ENCODE measurements at regions not wholly inside any gene's neighbourhood (a gene's known extent, or its start where the extent isn't known, plus 50 kb on each side); places are given as distances from the start of the nearest gene placed in this dataset.

DNA sequence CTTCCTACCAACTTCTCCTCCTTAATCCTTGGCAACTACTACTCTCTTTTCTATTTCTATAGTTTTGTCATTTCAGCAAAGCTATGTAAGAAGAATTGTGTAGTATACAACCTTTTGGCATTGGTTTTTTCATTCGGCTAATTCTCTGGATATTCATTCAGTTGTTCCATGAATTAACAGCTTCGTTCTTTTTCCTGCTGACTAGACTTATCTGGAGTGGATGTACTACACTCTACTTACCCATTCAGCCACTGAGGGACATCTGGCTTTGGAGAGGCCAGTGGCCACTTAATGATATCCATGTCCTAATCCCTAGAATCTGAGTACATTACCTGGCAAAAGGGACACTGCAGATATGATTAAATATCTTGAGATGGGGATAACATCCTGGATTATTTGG, 623.9 kb downstream of the DOK5 start:
- no peak overlapping the region for H3K4me3 ChIP-seq
- no peak for ATAC-seq
- TF ChIP-seq, protein P1, sequence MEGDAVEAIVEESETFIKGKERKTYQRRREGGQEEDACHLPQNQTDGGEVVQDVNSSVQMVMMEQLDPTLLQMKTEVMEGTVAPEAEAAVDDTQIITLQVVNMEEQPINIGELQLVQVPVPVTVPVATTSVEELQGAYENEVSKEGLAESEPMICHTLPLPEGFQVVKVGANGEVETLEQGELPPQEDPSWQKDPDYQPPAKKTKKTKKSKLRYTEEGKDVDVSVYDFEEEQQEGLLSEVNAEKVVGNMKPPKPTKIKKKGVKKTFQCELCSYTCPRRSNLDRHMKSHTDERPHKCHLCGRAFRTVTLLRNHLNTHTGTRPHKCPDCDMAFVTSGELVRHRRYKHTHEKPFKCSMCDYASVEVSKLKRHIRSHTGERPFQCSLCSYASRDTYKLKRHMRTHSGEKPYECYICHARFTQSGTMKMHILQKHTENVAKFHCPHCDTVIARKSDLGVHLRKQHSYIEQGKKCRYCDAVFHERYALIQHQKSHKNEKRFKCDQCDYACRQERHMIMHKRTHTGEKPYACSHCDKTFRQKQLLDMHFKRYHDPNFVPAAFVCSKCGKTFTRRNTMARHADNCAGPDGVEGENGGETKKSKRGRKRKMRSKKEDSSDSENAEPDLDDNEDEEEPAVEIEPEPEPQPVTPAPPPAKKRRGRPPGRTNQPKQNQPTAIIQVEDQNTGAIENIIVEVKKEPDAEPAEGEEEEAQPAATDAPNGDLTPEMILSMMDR (IDR thresholded peaks at IDR 0.05): no peak

DNA sequence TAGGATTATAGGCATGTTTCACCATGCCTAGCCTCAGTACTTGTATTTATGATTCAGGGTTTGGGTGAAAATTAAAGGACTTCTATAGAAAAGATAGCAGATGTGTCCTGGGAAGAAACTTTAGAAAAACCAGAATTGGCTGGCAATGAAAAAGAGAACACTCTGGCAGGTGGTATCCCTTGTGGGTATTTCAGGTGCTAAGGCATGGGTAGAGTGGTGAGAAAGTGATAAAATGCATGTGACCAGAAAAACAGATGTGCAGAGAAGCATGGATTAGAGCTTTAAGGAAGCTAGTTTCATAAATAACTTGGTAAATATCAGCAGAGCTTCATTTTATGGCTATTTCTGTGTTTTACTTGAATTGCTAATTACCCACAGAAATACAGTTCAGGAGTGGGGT, 622.2 kb downstream of the DOK5 start:
- Histone ChIP-seq H3K4me3 (no peak overlapping the region), H3K36me3 (ENCODE audit: low read depth) (no peaks in the 10 kb centered on the region), H3K4me1 (ENCODE audit: low read depth) (no peaks in the 10 kb centered on the region), H3K9me3 (no peaks in the 10 kb centered on the region)
- intact Hi-C loops (cut with DNase I, micrococcal nuclease): no loop called here
- ATAC-seq (no peak), DNase-seq (no peak)
- TF ChIP-seq, protein P1 (IDR thresholded peaks at IDR 0.05): no peak

More for the DNA sequence above, 623.9 kb downstream of the DOK5 start:
- intact Hi-C loops (cut with DNase I, micrococcal nuclease): no loop called here
- Histone ChIP-seq H3K36me3 (ENCODE audit: low read depth) (no peaks in the 10 kb centered on the region), H3K9me3 (no peaks in the 10 kb centered on the region), H3K4me1 (ENCODE audit: low read depth) (peaks cover 4% of the 10 kb centered on the region)
- DNase-seq: no peak

DNA sequence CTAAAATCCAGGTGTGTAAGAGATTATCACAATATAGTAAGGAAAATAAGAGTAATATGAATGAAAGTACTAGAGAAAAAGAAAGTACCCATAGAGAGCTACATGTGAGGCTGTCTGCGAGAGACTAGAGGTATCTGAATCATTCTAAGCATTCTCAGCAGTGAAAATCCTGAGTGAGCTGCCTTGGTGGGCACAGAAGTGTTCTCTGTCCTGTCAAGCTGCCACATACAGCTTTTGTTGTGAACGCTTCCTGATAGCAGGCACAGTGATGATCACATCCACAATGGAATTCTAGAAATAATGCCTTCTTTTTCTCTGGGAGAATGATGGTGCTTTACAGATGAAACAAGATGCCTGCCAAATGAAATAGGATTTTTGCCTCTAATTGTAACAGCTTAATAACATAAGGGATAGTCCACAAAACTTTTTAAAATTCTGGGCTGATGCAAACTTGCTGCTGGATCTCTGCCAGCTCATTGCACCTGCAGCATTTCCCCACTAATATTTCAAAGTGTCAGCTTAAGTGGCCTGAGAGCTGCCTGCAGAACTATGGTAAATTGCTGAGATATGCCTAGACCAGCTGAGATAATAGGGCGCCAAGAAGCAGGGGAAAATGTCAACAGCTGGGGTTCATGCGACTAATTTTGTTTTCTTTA, 620.5 kb downstream of the DOK5 start:
- TF ChIP-seq, protein P1 (IDR thresholded peaks at IDR 0.05): no peak
- Histone ChIP-seq H3K36me3 (ENCODE audit: low read depth) (no peaks in the 10 kb centered on the region), H3K4me3 (no peak overlapping the region), H3K9me3 (no peaks in the 10 kb centered on the region), H3K4me1 (ENCODE audit: low read depth) (no peaks in the 10 kb centered on the region)
- DNase-seq: no peak
- no peak for ATAC-seq
- intact Hi-C loops (cut with DNase I, micrococcal nuclease): no loop called here

DNA sequence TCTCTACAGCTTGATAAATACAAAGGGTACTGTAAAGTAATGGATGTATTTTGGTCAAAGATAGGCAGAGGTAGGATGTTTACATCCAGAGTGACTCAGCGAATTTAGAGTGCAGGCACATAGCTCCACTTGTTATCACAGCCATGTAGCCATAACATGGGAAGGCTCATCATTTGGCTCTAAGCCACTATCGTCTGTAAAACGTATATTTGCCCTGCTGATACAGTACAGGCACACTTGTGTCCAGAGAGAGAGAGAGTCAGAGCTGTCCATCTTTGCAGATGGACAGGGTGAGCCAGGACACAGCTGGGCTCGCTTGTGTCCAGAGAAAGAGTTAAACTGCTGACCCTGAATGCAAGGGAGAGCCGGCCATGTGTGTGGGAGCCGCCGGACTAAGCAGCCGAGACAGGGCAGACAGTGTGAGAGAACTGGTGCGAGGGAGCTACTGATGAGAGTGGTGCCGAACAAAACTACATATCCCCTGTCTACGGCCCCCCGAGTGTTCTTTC, 619.0 kb downstream of the DOK5 start:
- intact Hi-C loops (cut with DNase I, micrococcal nuclease): no loop called here
- H3K4me1 ChIP-seq (ENCODE audit: low read depth): no peaks in the 10 kb centered on the region
- H3K4me3 ChIP-seq: no peak overlapping the region
- TF ChIP-seq, protein P1 (IDR thresholded peaks at IDR 0.05): no peak
- no peaks in the 10 kb centered on the region for H3K9me3 ChIP-seq
- DNase-seq: no peak
- no peak for ATAC-seq
- H3K36me3 ChIP-seq (ENCODE audit: low read depth): no peaks in the 10 kb centered on the region

DNA sequence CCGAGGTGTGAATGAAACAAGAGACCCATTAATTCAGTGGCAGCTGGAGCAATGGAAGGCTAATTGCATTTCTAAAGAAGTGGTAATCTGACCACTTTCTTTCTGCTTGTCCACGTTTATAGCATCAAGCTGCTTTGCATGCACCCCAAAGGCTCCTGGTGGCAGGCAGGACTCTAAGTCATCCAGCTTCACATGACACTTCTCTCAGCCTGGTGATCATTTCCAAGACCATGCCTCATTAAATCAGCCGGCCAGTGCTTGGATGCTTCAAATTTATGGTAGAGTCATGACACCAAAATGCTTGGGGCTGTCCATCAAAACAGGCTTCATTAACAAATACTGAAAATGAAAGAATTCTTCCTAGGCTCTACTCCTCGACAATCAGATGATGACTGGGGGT, 614.9 kb downstream of the DOK5 start:
- Histone ChIP-seq H3K4me3 (no peak overlapping the region), H3K4me1 (ENCODE audit: low read depth) (no peaks in the 10 kb centered on the region), H3K36me3 (ENCODE audit: low read depth) (no peaks in the 10 kb centered on the region), H3K9me3 (no peaks in the 10 kb centered on the region)
- intact Hi-C loops (cut with DNase I, micrococcal nuclease): no loop called here
- DNase-seq (no peak), ATAC-seq (no peak)
- TF ChIP-seq, protein P1 (IDR thresholded peaks at IDR 0.05): no peak

Data from mucosa of descending colon (tissue), 3 donors.